GM20431 (cell line): ENCODE measurements at regions not wholly inside any gene's neighbourhood (a gene's known extent, or its start where the extent isn't known, plus 50 kb on each side); places are given as distances from the start of the nearest gene placed in this dataset.

Experiments used
- in situ Hi-C: fragments of 300-500 bp; cut with MseI, MboI; formaldehyde crosslinking; loops from one replicate; pipeline ENCODE4 v1.15.0; 2020; ENCODE audit warnings: low sequenced_read_pairs; ENCODE audit not compliant: unreplicated experiment

DNA sequence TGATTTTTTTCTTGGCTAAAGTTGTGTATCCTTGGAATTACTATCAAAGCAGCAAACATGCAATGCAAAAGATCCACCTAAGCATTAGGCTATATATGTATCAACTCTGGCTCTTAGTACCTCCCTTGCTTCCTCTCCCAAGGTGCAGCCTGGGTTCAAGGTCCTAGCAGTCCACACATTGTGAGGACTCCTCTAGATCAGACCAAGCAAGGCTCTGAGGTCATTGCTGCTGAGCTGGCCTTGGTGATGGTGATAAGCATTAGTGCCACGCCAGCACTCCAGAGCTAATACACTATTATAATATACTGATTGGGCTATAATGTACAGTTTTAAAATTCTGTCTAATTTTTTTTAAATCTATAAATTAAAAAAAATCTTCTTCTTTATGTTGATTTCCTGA lies 196.9 kb upstream of the BTG1 start:
- in situ Hi-C loops: no loop called here

DNA sequence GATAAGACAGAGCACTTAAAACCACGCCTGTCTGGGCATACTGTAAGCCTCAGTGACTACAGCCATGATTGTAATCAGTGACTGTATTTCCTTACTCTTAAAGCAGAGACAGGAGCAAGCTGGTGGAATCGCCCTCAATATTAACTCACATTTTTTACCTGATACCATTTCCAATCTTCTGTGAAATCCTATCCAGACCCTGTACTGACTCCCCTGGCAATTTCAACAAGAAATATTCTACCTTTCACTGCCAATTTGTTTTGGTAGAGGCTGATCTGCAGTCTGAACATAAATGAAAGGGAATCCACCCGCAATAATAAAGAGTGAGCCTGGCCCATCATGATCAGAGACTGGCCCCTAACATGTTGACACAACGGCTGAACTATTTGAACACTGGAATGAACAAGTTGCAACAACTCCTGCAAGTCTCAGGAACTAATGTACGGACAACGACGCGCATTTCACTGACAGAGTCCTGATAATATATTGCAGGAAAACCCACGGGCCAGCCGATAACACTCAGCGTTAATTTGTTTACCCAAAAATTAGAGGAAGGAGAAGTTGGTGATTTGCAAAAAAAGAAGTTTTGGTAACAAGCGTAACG lies 195.5 kb upstream of the BTG1 start:
- in situ Hi-C loops: no loop called here

GRCh38 chr12:92340441-92341064 lies 194.9 kb upstream of the BTG1 start:
- in situ Hi-C loops: no loop called here

- in situ Hi-C loops: no loop called here
Observed at GRCh38 chr12:92340003-92340402, 194.4 kb upstream of the BTG1 start.

DNA sequence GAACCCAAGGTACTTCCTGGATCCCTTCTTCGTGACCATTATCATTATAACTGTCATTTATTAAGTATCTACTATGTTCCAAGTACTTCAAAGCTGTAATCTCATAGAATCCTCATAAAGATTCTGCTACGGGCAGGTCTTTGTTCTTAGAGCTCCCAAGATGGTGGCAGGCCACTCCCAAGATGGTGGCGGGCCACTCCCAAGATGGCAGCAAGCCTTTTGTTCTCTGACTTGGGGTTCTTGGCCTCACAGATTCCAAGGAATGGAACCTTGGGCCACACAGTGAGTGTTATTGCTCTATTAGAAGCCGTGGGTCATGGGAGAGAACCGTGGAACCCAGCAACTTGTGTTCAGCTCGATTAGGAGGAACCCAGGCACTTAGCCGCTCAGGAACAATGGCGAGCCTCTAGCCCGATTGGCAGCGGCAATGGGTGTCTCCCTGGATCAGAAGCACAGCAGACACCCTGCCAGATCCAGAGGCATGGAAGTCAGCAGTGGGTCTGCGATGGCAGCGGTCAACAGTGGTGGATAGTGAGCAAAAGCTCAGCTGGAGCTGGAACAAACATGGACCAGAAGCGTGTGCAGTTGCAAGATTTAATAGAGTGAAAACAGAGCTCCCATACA lies 193.7 kb upstream of the BTG1 start:
- in situ Hi-C loops: no loop called here

GRCh38 chr12:92338671-92339070 lies 193.0 kb upstream of the BTG1 start:
- in situ Hi-C loops: no loop called here

DNA sequence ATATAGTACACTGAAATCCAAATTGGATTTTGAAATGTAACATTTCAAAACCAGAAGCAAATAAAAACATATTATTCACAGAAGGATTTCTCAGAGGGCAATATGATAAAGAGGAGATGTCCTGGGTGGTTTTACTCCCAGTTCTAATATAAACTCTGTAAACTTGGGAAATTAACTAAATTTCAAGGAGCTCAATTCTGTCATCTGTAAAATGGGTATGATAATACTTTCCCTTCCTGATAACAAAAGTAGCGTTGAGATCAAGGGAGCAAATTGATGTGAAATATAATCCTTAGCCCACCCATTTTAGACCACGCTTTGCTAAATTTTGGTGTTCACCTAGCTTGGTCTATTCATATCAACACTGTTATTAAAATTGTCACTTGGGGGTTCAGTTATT lies 192.5 kb upstream of the BTG1 start:
- in situ Hi-C loops: no loop called here

- in situ Hi-C loops: no loop called here
Observed at GRCh38 chr12:92337128-92337527, 191.5 kb upstream of the BTG1 start.

DNA sequence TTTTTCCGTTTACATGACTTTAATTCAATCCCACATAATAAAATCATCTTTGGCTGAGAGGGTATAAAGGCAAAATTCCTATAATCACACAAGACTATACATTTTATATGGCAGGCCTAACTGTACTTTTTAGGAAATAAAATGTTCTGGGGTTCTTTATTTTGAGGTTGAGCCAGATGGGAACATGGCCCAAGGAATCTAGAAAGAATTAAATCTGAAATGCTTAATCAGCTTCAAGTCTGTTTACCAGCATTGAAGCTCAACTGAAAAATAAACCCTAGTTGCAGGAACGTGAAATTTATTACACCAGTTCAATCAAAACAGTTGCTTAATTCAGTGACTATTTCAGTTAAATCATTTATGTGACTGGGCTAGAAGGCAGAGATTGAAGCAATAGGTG lies 191.0 kb upstream of the BTG1 start:
- in situ Hi-C loops: no loop called here

DNA sequence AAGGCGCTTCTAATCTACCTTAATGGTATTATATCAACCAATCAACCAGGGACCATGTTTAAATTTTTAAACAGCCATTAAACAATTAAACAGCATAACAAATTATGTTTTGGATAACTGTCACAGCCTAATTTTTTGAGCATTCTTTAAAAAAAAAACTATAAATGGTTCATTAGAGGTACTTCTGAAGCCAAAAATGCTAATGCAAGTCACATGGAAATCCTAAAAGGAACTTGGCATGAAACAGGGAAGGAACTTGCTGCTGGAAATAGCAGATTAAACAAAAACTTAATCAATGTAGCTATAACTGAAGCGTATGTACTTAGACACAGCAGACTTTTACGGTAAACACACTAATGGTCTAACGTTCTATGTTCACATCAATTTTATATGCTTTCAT lies 190.2 kb upstream of the BTG1 start:
- in situ Hi-C loops: no loop called here

- in situ Hi-C loops: no loop called here
Observed at GRCh38 chr12:92334552-92334951, 188.9 kb upstream of the BTG1 start.

- in situ Hi-C loops: no loop called here
Observed at GRCh38 chr12:92332552-92332951, 186.9 kb upstream of the BTG1 start.

DNA sequence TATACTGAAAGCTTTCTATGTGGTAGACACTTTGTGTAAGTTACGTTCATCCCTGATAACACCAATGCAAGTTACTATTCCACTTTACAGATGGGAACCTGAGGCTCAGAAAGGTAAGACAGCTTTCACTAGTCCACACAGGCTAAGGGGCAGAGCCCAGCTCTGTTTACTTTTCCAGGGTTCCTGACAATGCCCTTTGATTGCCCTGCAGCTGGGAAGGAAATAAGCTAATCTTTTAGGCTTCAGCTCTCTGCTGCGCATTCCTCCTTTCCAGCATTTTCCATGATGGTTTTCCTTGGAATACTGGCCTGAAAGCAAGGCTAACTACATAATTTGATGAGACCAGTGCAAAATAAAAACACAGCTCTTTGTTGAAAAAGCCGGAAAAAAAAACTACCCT lies 185.7 kb upstream of the BTG1 start:
- in situ Hi-C loops: no loop called here

GRCh38 chr12:92330654-92331053 lies 185.0 kb upstream of the BTG1 start:
- in situ Hi-C loops: no loop called here

DNA sequence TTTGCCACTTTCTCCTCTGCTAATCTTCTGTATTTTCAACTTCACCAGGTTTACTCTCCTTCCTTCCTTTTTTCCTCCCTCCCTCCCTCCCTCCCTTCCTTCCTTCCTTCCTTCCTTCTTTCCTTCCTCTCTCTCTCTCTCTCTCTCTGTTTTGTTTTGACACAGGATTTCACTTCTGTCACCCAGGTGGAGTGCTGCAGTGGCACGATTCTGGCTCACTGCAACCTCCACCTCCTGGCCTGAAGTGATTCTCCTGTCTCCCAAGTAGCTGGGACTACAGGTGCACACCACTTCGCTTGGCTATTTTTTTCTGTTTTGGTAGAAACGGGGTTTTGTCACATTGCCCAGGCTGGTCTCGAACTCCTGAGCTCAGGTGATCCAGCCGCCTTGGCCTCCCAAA lies 181.2 kb upstream of the BTG1 start:
- in situ Hi-C loops: no loop called here

DNA sequence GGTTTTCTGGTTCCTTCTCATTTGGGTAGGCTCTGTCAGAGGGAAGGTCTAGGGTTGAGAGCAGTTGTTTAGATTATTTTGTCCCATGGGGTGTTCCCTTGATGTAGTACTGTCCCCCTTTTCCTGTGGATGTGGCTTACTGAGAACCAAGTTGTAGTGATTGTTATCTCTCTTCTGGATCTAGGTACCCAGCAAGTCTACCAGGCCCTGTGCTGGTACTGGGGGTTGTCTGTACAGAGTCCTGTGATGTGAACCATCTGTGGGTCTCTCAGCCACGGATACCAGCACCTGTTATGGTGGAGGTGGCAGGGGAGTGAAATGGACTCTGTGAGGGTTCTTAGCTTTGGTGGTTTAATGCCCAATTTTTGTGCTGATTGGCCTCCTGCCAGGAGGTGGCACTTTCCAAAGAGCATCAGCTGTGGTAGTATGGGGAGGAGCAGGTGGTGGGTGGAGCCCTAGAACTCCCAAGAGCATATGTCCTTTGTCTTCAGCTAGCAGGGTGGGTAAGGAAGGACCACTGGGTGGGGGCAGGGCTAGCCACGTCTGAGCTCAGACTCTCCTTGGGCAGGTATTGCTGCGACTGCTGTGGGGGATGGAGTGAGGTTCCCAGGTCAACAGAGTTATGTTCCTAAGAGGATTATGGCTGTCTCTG lies 179.3 kb upstream of the BTG1 start:
- in situ Hi-C loops: no loop called here

GRCh38 chr12:92312463-92312964 lies 166.9 kb upstream of the BTG1 start:
- in situ Hi-C loops: no loop called here

DNA sequence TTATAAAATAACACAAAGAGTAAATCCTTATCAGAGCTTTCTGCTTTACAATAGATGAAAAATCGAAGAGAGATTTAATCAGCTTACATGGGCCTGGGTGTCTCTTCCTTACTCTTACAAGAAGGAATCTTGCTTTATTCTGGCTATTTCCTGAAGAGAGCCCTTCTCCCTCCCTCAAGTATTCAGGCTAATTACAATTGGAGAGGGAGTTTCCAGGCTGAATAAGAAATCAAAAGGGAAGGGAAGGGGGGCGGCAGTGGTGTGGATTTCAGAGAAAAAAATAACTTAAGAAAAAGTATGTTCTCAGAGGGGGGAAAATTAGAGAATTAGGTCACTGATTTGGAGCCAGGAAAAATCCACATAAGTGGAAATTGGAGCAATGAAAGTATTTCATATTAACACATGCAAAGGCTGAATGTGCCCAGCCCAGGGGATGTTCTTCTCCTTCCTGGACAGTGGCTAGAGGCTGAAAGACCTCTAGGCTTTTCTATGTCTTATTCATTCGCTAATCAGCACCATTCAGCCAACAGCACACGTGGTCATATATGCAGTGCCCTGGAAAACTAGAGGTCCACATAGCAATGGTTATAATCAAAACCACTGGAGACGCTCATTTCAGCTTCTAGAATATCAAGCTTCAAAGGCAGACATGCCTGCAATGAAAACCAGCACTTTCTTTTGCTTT lies 158.9 kb upstream of the BTG1 start:
- in situ Hi-C loops: no loop called here

DNA sequence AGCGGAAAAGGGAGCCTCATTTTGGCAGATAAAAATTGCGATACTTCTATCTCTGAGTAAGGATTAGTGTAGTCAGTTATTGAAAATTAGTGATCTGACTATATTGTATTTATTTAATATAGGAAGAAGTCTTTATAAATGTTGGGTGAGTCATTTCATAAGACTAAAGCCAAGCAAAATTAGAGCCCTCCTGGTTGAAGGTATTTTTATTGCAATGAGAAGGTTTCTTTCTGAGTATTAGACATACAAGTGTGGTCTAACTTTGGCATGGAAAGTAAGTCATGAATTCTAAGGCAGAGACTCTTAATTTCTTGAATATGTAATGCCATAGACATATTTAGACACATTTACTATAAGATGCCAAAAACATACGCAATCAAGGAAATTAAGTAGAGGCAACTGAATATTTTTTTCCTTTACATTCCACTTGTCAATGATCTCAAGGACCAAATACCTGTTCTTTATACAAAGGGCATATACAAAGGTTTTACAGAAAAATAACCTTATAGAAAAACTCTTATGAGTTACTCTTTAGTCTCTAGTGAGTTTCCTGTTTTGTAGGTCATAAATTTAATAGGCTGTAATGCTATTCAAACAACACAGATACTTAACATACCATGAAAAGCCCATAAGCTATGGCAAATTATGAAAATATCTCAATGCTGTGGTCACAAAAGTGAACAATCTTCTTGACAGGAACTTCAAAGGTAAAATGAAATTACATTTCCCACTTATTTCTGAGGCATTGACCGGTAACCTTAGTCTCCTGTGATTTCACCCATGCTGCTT lies 156.6 kb upstream of the BTG1 start:
- in situ Hi-C loops: no loop called here

GRCh38 chr12:92301356-92301755 lies 155.7 kb upstream of the BTG1 start:
- in situ Hi-C loops: no loop called here
